NB4 (cell line): ENCODE measurements at regions not wholly inside any gene's neighbourhood (a gene's known extent, or its start where the extent isn't known, plus 50 kb on each side); places are given as distances from the start of the nearest gene placed in this dataset.
A peak's percentile ranks its signal among the peaks of the same experiment; 100 is the strongest.

ENCODE experiments used
- DNase-seq: peaks from one replicate; pipeline ENCODE4 v3.0.0; 2010; ENCODE audit warnings: low read depth
- H3K4me3 ChIP-seq: one replicate; pipeline ENCODE4 v1.5.1; 2011; ENCODE audit warnings: mild to moderate bottlenecking, low read depth, low read length, moderate library complexity
- MAX ChIP-seq: IDR thresholded peaks from 2 replicates; pipeline ENCODE4 v1.6.1; 2011; ENCODE audit warnings: low read depth, low read length
- MYC ChIP-seq: IDR thresholded peaks from 2 replicates; pipeline ENCODE4 v1.6.1; 2011; ENCODE audit warnings: low read depth, low read length
- POLR2A ChIP-seq: IDR thresholded peaks from 2 replicates; pipeline ENCODE4 v1.6.1; 2011; ENCODE audit warnings: mild to moderate bottlenecking; ENCODE audit not compliant: insufficient read length; ENCODE audit errors: extremely low read depth
- TF ChIP-seq, protein P1 (sequence below): IDR thresholded peaks from one replicate; pipeline ENCODE4 v1.5.1; 2012; ENCODE audit warnings: low read depth, low read length

DNA sequence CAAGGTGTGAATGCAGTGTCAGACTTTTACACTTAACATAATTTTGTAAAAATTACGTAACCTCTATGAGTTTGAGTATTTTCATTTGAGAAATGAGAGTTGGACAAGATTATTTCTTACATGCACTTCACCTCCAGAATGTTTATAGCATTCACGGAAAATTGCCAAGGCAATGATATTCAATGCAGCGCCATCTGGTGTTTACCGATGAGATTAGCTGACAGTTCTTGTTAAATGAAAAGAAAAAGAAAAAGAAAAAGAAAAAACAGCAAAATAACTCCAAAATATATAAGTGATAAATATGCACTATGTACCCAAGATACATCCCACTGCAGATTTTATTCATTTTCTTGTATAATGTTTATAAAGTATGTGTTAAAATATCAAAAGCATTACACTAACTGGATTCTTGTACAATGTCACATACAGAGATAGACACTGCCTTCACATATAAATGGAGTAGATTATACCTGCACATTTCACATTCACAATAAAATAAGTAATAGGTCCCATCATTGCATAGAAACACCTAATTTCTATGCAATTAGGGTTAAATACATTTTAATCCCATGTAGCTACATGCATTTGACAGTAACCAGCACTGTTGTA, 976.3 kb upstream of the FAT3 start:
- TF ChIP-seq POLR2A, result no peak
- TF ChIP-seq, protein P1, sequence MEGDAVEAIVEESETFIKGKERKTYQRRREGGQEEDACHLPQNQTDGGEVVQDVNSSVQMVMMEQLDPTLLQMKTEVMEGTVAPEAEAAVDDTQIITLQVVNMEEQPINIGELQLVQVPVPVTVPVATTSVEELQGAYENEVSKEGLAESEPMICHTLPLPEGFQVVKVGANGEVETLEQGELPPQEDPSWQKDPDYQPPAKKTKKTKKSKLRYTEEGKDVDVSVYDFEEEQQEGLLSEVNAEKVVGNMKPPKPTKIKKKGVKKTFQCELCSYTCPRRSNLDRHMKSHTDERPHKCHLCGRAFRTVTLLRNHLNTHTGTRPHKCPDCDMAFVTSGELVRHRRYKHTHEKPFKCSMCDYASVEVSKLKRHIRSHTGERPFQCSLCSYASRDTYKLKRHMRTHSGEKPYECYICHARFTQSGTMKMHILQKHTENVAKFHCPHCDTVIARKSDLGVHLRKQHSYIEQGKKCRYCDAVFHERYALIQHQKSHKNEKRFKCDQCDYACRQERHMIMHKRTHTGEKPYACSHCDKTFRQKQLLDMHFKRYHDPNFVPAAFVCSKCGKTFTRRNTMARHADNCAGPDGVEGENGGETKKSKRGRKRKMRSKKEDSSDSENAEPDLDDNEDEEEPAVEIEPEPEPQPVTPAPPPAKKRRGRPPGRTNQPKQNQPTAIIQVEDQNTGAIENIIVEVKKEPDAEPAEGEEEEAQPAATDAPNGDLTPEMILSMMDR, result peak; percentile 71
- no peak overlapping the region for H3K4me3 ChIP-seq
- peak; percentile 54 for DNase-seq

DNA sequence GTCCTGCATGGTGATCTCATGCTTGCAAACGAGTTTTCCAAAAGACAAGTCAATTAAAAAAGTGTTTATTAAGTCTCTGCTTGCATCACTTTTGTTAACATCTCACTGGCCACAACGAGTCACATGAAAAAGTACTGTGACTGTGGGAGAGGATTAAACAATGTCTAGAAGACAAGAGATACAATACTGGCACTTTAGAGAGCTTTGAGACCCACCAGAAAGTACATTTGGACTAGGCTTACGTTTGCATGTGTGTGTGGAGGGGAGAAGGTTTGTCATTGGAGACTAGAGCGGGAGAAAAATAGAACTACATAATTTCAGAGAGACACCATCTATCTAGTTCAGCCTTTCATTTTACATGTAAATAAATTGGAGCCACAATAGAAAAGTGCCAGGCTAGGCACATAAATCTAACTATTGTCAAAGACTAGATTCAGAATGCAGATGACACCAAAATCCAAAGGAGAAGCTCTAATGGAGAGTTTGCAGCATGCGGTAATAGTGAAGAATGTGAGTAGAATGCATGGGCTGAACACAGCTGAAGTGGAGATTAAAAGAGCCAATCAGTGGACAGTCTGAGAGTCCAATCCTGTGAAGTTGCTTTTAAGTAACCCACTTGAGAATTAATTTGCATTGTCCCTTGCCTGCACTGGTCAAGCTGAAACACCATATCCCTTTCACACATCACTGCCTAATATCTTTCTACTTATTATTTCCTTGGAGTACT, 977.4 kb upstream of the FAT3 start:
- no peak for DNase-seq
- TF ChIP-seq POLR2A, result no peak
- TF ChIP-seq MAX, result no peak
- no peak for TF ChIP-seq MYC
- TF ChIP-seq, protein P1, result no peak
- H3K4me3 ChIP-seq, result no peak overlapping the region

DNA sequence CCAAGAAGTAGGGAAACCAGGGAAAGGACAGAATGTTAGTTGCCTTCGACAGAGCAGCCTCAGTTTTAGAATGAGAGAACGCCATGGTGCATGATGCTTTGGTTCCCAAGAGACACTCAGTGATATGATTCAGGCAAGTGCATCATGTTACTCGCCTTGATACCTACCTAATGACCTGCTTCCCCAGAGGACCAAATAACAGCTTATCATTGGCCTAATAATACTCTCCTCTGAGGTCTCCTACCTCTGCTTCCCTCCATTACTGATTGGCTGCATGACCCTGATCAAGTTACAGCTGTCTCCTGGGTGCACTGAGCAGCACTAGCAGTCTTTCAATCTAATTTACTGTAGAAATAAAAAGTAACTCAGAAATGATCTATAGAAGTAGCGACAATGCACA, 979.7 kb upstream of the FAT3 start:
- TF ChIP-seq MYC, result no peak
- TF ChIP-seq, protein P1, result no peak
- no peak for TF ChIP-seq MAX
- no peak for TF ChIP-seq POLR2A
- no peak for DNase-seq
- no peak overlapping the region for H3K4me3 ChIP-seq

GRCh38 chr11:91243630-91244029, 981.0 kb upstream of the FAT3 start:
- TF ChIP-seq MYC, result no peak
- TF ChIP-seq, protein P1, result no peak
- DNase-seq, result peak; percentile 23
- H3K4me3 ChIP-seq, result no peak overlapping the region

GRCh38 chr11:91243051-91243450, 981.6 kb upstream of the FAT3 start:
- DNase-seq, result no peak
- H3K4me3 ChIP-seq, result no peak overlapping the region
- TF ChIP-seq MYC, result no peak
- no peak for TF ChIP-seq MAX
- TF ChIP-seq POLR2A, result no peak
- TF ChIP-seq, protein P1, result no peak

GRCh38 chr11:91241226-91241625, 983.4 kb upstream of the FAT3 start:
- TF ChIP-seq, protein P1, result no peak
- TF ChIP-seq POLR2A (no peak), MAX (no peak), MYC (no peak)
- DNase-seq, result no peak
- H3K4me3 ChIP-seq, result no peak overlapping the region
